ENCODE measurements at regions not wholly inside any gene's neighbourhood (a gene's known extent, or its start where the extent isn't known, plus 50 kb on each side); places are given as distances from the start of the nearest gene placed in this dataset.

GRCh38 chr3:63046152-63046551 lies 170.9 kb upstream of the CADPS start:
- H3K27ac Mint-ChIP-seq, result no peak overlapping the region
- no peak for DNase-seq (ENCODE audit: low spot score, unreplicated experiment)

GRCh38 chr3:63046580-63046979 lies 171.4 kb upstream of the CADPS start:
- Mint-ChIP-seq H3K36me3 (ENCODE audit: insufficient read depth) (no peaks in the 10 kb centered on the region), H3K4me3 (ENCODE audit: low read depth) (no peak overlapping the region), H3K27ac (peak overlapping the region; percentile 57), H3K27me3 (no peaks in the 10 kb centered on the region), H3K9me3 (ENCODE audit: low read depth) (peaks cover 8% of the 10 kb centered on the region), H3K4me1 (ENCODE audit: low read depth) (peaks cover 6% of the 10 kb centered on the region)
- TF ChIP-seq CTCF (IDR thresholded peaks at IDR 0.05; ENCODE audit: unreplicated experiment), result no peak
- no peak for DNase-seq (ENCODE audit: low spot score, unreplicated experiment)

More at GRCh38 chr3:63046152-63046551, 170.9 kb upstream of the CADPS start:
- H3K4me3 Mint-ChIP-seq (ENCODE audit: low read depth), result no peak overlapping the region
- H3K4me1 Mint-ChIP-seq (ENCODE audit: low read depth), result peaks cover 6% of the 10 kb centered on the region
- no peak for TF ChIP-seq CTCF (IDR thresholded peaks at IDR 0.05; ENCODE audit: unreplicated experiment)
- H3K9me3 Mint-ChIP-seq (ENCODE audit: low read depth), result peaks cover 8% of the 10 kb centered on the region
- H3K27me3 Mint-ChIP-seq, result no peaks in the 10 kb centered on the region
- H3K36me3 Mint-ChIP-seq (ENCODE audit: insufficient read depth), result no peaks in the 10 kb centered on the region

- no peak overlapping the region for H3K27ac Mint-ChIP-seq
- no peaks in the 10 kb centered on the region for H3K36me3 Mint-ChIP-seq (ENCODE audit: insufficient read depth)
- no peaks in the 10 kb centered on the region for H3K27me3 Mint-ChIP-seq
- H3K4me3 Mint-ChIP-seq (ENCODE audit: low read depth), result no peak overlapping the region
- peaks cover 8% of the 10 kb centered on the region for H3K4me1 Mint-ChIP-seq (ENCODE audit: low read depth)
- peaks cover 8% of the 10 kb centered on the region for H3K9me3 Mint-ChIP-seq (ENCODE audit: low read depth)
- no peak for DNase-seq (ENCODE audit: low spot score, unreplicated experiment)
- no peak for TF ChIP-seq CTCF (IDR thresholded peaks at IDR 0.05; ENCODE audit: unreplicated experiment)
These were observed 171.9 kb upstream of the CADPS start for GRCh38 chr3:63047068-63047467.

- DNase-seq (ENCODE audit: low spot score, unreplicated experiment), result no peak
- Mint-ChIP-seq H3K9me3 (ENCODE audit: low read depth) (peaks cover 12% of the 10 kb centered on the region), H3K27ac (no peak overlapping the region), H3K27me3 (no peaks in the 10 kb centered on the region), H3K4me1 (ENCODE audit: low read depth) (peaks cover 20% of the 10 kb centered on the region), H3K4me3 (ENCODE audit: low read depth) (no peak overlapping the region), H3K36me3 (ENCODE audit: insufficient read depth) (peaks cover 3% of the 10 kb centered on the region)
- no peak for TF ChIP-seq CTCF (IDR thresholded peaks at IDR 0.05; ENCODE audit: unreplicated experiment)
These were observed 173.4 kb upstream of the CADPS start for GRCh38 chr3:63048367-63049326.

- Mint-ChIP-seq H3K4me1 (ENCODE audit: low read depth) (peaks cover 24% of the 10 kb centered on the region), H3K9me3 (ENCODE audit: low read depth) (peaks cover 10% of the 10 kb centered on the region), H3K36me3 (ENCODE audit: insufficient read depth) (peaks cover 3% of the 10 kb centered on the region), H3K27me3 (no peaks in the 10 kb centered on the region), H3K4me3 (ENCODE audit: low read depth) (no peak overlapping the region), H3K27ac (no peak overlapping the region)
- no peak for DNase-seq (ENCODE audit: low spot score, unreplicated experiment)
- TF ChIP-seq CTCF (IDR thresholded peaks at IDR 0.05; ENCODE audit: unreplicated experiment), result no peak
These were observed 175.4 kb upstream of the CADPS start for GRCh38 chr3:63050548-63051177.
